ENCODE measurements at regions not wholly inside any gene's neighbourhood (a gene's known extent, or its start where the extent isn't known, plus 50 kb on each side); places are given as distances from the start of the nearest gene placed in this dataset.

DNA sequence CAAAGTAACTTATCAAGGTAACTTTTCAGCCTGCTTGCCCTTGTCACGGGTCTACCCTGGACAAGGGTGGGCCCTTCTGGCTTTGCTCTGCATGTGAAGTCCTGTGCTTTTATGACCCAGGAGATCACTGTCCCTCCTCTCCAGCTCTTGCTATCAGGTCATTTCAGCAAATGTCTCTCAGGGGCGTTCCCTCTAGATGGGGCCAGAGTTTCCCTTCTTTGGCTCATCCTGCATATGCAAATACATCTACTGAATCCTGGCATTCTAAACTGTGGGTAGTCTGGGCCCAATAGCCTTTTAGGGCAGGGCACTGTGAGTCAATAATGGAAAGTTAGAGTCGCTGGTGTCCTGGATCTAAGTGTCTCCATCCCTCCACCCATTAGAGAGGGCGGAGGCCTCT is 366.9 kb upstream of the USP24 start:
- H3K4me3 ChIP-seq (ENCODE audit: low read length): no peak overlapping the region
- TF ChIP-seq ZNF274 (IDR thresholded peaks at IDR 0.05; ENCODE audit: low read depth, low read length): no peak

DNA sequence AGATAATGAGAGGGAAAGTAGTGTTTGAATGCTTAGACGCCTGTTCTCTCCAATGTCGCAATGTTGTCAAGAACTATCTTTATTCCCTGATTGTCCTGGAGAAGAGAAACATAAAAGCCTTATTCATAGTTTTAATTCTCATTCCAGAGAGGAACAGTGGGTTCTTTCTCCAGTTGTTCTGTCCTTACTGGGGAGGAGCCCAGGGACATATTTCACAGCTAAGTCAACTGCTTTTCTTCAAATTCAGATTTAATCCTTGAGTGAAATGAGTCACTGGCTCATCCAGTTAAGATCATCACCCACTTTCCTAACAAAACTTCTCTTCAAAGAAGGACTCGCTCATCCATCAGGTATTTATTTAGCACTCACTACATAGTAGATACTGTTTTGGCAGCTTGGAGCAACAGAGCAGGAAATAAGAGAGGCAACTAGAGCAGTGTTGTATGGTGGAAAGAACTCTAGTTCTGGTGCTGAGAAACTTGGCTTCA is 365.7 kb upstream of the USP24 start:
- TF ChIP-seq ZNF274 (IDR thresholded peaks at IDR 0.05; ENCODE audit: low read depth, low read length): no peak
- H3K4me3 ChIP-seq (ENCODE audit: low read length): no peak overlapping the region

DNA sequence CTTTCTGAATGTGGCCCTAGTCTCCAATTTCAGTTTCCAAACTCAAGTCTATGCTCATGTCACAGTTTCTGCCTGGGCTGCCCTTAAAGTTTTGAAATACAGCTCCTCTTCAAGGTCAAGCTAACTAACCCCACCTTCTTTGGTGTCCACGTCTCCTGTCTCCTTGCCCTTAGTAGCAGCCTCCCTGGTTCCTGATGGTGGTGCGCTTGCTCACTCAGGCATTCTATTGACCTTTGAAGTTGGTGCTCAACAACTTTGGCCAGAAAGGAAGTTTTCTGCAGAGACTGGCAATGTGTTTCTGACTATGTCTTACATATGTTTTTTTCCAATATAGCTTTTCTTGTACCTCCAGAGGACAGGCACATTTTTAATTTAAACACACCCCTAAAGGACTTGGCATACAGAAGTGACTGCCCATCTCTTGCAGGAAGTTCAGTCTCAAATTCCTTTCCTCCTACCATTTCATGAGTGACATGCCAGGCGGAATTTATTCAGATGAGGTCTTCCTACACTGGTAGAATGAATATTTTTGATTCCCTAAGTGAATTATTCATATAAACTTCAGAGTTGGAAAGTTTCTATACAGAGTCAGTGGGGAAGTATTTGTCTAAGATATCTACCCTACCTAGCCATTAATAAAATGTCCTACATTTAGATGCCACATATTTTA is 364.3 kb upstream of the USP24 start:
- no peak for TF ChIP-seq ZNF274 (IDR thresholded peaks at IDR 0.05; ENCODE audit: low read depth, low read length)
- H3K4me3 ChIP-seq (ENCODE audit: low read length): no peak overlapping the region

- no peak overlapping the region for H3K4me3 ChIP-seq (ENCODE audit: low read length)
- no peak for TF ChIP-seq ZNF274 (IDR thresholded peaks at IDR 0.05; ENCODE audit: low read depth, low read length)
Observed at GRCh38 chr1:55578646-55579045, 363.5 kb upstream of the USP24 start.

DNA sequence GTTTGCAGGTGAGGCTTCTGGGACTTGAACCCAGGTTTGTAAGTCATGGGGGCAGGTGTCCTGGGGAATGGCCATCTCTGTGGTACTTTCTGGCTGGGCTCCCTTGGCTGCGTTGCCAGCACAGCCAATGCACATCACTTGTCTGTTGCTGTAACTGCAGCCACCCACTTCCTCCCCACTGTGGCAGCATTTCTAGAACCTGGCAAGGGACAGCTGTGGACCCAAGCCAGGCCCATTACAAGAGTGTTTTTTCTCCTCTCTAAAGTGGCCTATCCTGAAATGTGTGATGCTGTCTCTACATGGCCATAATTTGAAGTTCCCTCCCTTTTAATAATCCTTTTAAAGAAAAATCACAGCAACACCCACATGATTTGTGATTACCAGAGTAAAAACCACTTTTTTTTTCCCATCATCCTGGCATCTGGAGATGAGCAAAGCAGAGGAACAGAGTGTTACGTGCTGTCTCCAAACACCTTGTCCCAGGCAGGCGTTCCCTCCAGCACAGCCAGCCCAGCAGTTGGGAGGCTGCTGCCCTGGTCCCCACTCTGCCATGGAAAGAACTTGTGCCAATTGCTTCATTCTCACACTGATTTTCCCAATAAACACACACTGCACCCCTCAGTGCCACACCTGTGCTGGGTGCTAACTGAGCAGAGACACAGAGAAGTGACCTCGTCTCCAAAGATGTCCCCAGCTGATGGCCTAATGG is 360.6 kb upstream of the USP24 start:
- H3K4me3 ChIP-seq (ENCODE audit: low read length): no peak overlapping the region
- TF ChIP-seq ZNF274 (IDR thresholded peaks at IDR 0.05; ENCODE audit: low read depth, low read length): no peak

- H3K4me3 ChIP-seq (ENCODE audit: low read length): no peak overlapping the region
- TF ChIP-seq ZNF274 (IDR thresholded peaks at IDR 0.05; ENCODE audit: low read depth, low read length): no peak
Observed at GRCh38 chr1:55574691-55575225, 359.6 kb upstream of the USP24 start.

GRCh38 chr1:55572878-55573734 is 357.9 kb upstream of the USP24 start:
- no peak overlapping the region for H3K4me3 ChIP-seq (ENCODE audit: low read length)
- TF ChIP-seq ZNF274 (IDR thresholded peaks at IDR 0.05; ENCODE audit: low read depth, low read length): no peak

GRCh38 chr1:55571767-55572166 is 356.6 kb upstream of the USP24 start:
- no peak for TF ChIP-seq ZNF274 (IDR thresholded peaks at IDR 0.05; ENCODE audit: low read depth, low read length)
- no peak overlapping the region for H3K4me3 ChIP-seq (ENCODE audit: low read length)

DNA sequence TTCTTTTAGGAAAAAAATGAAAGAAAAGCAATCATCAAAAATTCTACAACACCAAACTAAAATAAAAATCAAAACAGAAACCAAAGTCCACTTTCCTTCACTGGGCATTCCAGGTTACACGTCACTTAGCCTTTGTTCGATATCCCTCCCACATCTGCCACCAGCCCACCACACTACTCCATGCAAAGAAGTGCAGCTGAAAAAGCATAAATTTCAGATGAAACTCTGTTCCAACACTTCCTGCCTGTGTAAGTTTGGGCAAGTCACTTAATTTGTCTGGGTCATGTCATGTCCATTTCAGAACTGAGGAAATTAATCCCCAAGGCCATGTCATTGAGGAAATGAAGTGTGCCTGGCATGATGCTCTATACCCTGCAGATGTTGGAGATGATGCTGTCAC is 354.3 kb upstream of the USP24 start:
- TF ChIP-seq ZNF274 (IDR thresholded peaks at IDR 0.05; ENCODE audit: low read depth, low read length): no peak
- H3K4me3 ChIP-seq (ENCODE audit: low read length): no peak overlapping the region

DNA sequence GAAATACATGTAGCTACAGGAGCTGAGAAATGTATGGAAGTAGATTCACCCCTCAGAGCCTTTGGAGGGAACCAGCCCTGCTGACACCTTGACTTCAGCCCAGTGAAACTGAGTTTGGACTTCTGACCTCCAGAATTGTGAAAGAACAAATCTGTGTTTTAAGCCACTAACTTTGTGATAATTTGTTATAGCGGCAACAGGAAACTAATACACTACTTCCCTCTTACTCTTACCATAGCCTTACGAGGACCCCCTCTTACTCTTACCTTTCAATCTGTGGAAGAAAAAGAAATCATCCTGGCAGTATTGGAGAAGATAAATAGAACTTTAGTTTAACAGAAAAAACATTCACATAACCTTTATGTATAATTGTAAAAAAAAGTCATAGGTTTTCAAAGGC is 353.6 kb upstream of the USP24 start:
- TF ChIP-seq ZNF274 (IDR thresholded peaks at IDR 0.05; ENCODE audit: low read depth, low read length): no peak
- no peak overlapping the region for H3K4me3 ChIP-seq (ENCODE audit: low read length)

GRCh38 chr1:55560266-55560665 is 345.1 kb upstream of the USP24 start:
- no peak overlapping the region for H3K4me3 ChIP-seq (ENCODE audit: low read length)
- no peak for TF ChIP-seq ZNF274 (IDR thresholded peaks at IDR 0.05; ENCODE audit: low read depth, low read length)

DNA sequence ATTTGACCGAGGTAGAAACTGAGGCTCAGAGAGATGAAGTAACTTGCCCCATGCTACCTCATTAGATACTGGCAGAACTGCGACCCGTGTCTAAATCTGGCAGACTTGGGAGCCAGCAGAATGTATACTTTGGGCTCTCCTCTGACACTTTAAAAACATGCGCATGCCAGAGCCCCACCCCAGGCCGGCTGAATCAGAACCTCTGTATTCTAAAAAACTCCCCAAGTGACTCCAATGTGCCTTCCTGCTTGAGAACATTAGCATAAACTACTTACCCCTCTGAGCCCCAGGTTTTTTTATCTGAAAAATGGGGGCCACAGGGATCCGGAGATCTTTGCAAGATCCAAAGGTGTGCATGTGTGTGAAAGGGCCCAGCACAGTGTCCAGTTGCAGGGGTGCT is 344.7 kb upstream of the USP24 start:
- H3K4me3 ChIP-seq (ENCODE audit: low read length): no peak overlapping the region
- no peak for TF ChIP-seq ZNF274 (IDR thresholded peaks at IDR 0.05; ENCODE audit: low read depth, low read length)

- TF ChIP-seq ZNF274 (IDR thresholded peaks at IDR 0.05; ENCODE audit: low read depth, low read length): no peak
- no peak overlapping the region for H3K4me3 ChIP-seq (ENCODE audit: low read length)
Observed at GRCh38 chr1:55559161-55559611, 344.0 kb upstream of the USP24 start.

- no peak for TF ChIP-seq ZNF274 (IDR thresholded peaks at IDR 0.05; ENCODE audit: low read depth, low read length)
- no peak overlapping the region for H3K4me3 ChIP-seq (ENCODE audit: low read length)
Observed at GRCh38 chr1:55558515-55558914, 343.4 kb upstream of the USP24 start.

All from GM08714 (cell line).